Tibial artery (tissue), 4 donors: ENCODE measurements at regions not wholly inside any gene's neighbourhood (a gene's known extent, or its start where the extent isn't known, plus 50 kb on each side); places are given as distances from the start of the nearest gene placed in this dataset.

ENCODE experiments used
- DNase-seq, 2 donors: peaks; one replicate each; pipeline ENCODE4 v3.0.0-alpha.2; 2019
- H3K27ac ChIP-seq, 2 donors: fragments of 200-600 bp; sonication (generic) in 1 of 2; 1 replicate in 1 of 2; 2 replicates in 1 of 2; pipeline ENCODE4 v1.5.1; 2018 to 2019; ENCODE audit warnings: mild to moderate bottlenecking in 1 of 2
- H3K27me3 ChIP-seq, 2 donors: fragments of 200-600 bp; sonication (generic) in 1 of 2; one replicate each; pipeline versions ENCODE4 v1.5.1 to v1.6.0; 2016 to 2019
- H3K36me3 ChIP-seq, 3 donors: fragments of 200-600 bp; sonication (generic) in 2 of 3; one replicate each; pipeline ENCODE4 v1.5.1; 2016 to 2019; ENCODE audit warnings: mild to moderate bottlenecking in 2 of 3
- H3K4me1 ChIP-seq, 4 donors: fragments of 200-600 bp; sonication (generic) in 2 of 4; 1 replicate in 3 of 4; 2 replicates in 1 of 4; pipeline ENCODE4 v1.5.1; 2016 to 2019
- H3K4me3 ChIP-seq, 2 donors: fragments of 200-600 bp; sonication (generic) in 1 of 2; 1 replicate in 1 of 2; 2 replicates in 1 of 2; pipeline ENCODE4 v1.5.1; 2018 to 2019; ENCODE audit warnings: mild to moderate bottlenecking in 2 of 2
- H3K9me3 ChIP-seq, 3 donors: fragments of 200-600 bp; sonication (generic) in 1 of 3; one replicate each; pipeline ENCODE4 v1.5.1; 2016 to 2019
- intact Hi-C: fragments of 100-400 bp; cut with DNase I; formaldehyde crosslinking; loops from one replicate; pipeline ENCODE4 v1.15.0; 2023; ENCODE audit warnings: low total_unique reads
- TF ChIP-seq, protein P1 (sequence below), 2 experiments: fragments of 200-600 bp in 1 of 2; fragments of 450-650 bp in 1 of 2; IDR thresholded peaks; one replicate each; pipeline ENCODE4 v1.5.1; 2017 to 2019; ENCODE audit warnings: antibody characterized with exemption in 2 of 2, mild to moderate bottlenecking in 1 of 2, moderate library complexity in 1 of 2

DNA sequence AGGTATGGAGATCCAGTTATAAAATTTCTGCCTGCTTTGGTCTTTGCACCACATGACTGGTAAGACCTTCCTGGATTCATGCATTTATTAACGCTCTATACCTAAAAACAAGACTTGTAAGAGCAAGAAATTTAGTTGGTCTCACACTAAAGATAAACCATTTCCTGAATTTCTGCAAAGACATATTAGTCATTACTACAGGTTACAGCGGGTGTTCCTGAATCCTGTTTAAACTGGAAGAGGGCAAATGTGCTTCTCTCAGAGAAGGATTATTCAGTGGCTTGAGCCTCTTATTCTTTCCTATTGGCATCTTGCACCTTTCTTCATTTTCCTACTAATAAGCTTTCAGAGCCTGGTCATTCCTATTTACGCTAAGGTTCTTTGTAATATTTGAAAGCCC is 397.6 kb upstream of the TENM3 start:
- TF ChIP-seq, protein P1, sequence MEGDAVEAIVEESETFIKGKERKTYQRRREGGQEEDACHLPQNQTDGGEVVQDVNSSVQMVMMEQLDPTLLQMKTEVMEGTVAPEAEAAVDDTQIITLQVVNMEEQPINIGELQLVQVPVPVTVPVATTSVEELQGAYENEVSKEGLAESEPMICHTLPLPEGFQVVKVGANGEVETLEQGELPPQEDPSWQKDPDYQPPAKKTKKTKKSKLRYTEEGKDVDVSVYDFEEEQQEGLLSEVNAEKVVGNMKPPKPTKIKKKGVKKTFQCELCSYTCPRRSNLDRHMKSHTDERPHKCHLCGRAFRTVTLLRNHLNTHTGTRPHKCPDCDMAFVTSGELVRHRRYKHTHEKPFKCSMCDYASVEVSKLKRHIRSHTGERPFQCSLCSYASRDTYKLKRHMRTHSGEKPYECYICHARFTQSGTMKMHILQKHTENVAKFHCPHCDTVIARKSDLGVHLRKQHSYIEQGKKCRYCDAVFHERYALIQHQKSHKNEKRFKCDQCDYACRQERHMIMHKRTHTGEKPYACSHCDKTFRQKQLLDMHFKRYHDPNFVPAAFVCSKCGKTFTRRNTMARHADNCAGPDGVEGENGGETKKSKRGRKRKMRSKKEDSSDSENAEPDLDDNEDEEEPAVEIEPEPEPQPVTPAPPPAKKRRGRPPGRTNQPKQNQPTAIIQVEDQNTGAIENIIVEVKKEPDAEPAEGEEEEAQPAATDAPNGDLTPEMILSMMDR (IDR thresholded peaks at IDR 0.05), result no peak
- Histone ChIP-seq H3K4me3 (no peak overlapping the region), H3K4me1 (no peaks in the 10 kb centered on the region), H3K36me3 (no peaks in the 10 kb centered on the region), H3K27me3 (no peaks in the 10 kb centered on the region), H3K9me3 (no peaks in the 10 kb centered on the region), H3K27ac (no peak overlapping the region)
- DNase-seq, result no peak
- intact Hi-C loops, result no loop called here

DNA sequence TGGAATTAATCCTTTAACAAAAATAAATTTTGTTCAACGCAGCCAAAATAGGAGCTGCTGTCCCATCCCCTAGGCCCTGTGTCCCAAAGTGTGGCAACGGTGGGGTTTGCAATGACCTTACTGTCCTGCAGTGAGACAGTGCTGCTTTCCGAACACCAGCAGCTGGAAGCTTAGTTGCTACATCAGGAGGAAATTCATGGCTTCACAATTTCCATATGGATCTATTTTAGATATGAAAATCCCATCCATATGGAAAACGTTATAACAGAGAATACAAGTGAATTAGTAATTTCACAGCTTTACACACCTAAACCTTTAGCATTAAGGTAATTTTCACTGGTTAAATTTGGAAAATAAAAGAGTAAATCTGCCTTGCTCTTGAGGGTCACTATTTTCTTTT is 396.3 kb upstream of the TENM3 start:
- no peaks in the 10 kb centered on the region for H3K4me1 ChIP-seq
- no peak overlapping the region for H3K27ac ChIP-seq
- H3K4me3 ChIP-seq, result no peak overlapping the region
- no peaks in the 10 kb centered on the region for H3K36me3 ChIP-seq
- no peak for DNase-seq
- H3K9me3 ChIP-seq, result no peaks in the 10 kb centered on the region
- intact Hi-C loops, result no loop called here
- H3K27me3 ChIP-seq, result no peaks in the 10 kb centered on the region
- TF ChIP-seq, protein P1 (IDR thresholded peaks at IDR 0.05), result no peak

DNA sequence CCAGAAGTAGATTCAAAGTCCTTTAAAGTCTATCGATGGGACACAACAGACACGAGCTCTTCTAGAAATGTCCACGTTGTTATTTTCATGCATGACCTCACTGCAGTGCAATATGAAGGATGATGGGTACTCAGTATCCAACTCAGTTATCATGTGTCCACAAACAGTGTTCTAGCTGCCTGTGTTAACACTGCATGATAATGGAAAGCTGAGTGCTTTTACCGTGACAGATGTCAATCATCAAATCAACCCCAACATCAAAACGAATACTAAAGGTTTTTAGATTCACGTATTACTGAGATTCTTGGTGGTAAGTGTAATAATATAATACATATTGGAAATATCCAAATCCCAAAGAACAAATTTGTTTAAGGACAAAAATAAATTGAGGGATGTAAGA is 394.8 kb upstream of the TENM3 start:
- H3K36me3 ChIP-seq, result no peaks in the 10 kb centered on the region
- no peak for DNase-seq
- no peaks in the 10 kb centered on the region for H3K27me3 ChIP-seq
- H3K4me3 ChIP-seq, result no peak overlapping the region
- H3K9me3 ChIP-seq, result no peaks in the 10 kb centered on the region
- TF ChIP-seq, protein P1 (IDR thresholded peaks at IDR 0.05), result no peak
- intact Hi-C loops, result no loop called here
- no peak overlapping the region for H3K27ac ChIP-seq
- H3K4me1 ChIP-seq, result no peaks in the 10 kb centered on the region

DNA sequence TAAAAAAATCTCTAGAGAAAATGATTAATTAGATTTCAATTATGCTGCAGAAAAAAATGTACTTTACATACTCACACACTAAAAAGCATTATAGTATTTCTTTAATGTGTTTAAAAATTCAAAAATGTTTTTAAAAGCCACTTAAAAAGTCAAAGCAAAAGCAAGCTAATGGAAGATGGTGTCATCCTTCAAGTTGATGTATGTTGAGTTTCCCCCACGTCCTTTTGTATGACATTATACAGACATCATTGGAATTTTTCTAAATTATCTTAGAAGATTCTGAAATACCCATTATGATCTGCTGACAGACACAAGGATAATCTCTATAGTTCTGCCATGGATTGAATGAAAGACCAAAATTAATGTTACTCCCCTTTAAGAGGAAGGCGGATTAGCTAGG is 393.7 kb upstream of the TENM3 start:
- TF ChIP-seq, protein P1 (IDR thresholded peaks at IDR 0.05), result no peak
- intact Hi-C loops, result no loop called here

DNA sequence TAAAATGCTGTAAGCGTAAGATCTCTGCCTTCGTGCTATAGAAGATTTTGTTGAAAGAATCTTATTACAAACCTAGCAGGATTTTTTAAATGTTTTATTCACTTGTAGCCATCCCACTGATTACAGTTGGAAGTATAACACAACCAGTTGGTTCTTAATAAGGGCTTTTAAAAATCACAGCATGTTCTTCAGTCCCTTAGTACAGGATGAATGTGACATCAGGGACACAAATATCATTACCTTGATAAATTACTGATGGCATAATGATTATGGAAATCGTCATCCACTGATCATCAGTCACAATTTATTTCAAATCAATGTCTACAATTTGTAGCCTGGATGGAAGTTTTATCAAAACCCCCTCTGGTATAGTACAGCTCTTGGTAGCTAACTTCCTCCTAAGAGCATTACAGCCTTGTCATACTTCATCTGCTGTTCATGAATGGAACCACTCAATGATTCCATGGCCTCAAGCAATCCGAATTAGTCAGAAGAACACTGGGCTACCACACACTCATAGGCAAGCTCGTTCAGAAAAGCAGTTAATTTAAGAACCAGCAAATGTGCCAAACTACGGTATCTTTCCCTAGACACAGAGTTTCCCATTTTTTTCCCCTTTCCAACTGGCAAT is 389.2 kb upstream of the TENM3 start:
- intact Hi-C loops, result no loop called here
- no peaks in the 10 kb centered on the region for H3K9me3 ChIP-seq

More for the DNA sequence above, 393.7 kb upstream of the TENM3 start:
- Histone ChIP-seq H3K27ac (no peak overlapping the region), H3K4me1 (no peaks in the 10 kb centered on the region), H3K9me3 (no peaks in the 10 kb centered on the region), H3K4me3 (no peak overlapping the region), H3K36me3 (no peaks in the 10 kb centered on the region), H3K27me3 (no peaks in the 10 kb centered on the region)
- DNase-seq, result no peak

More for the DNA sequence above, 389.2 kb upstream of the TENM3 start:
- H3K27ac ChIP-seq, result no peak overlapping the region
- H3K4me1 ChIP-seq, result no peaks in the 10 kb centered on the region
- H3K27me3 ChIP-seq, result no peaks in the 10 kb centered on the region
- no peak for DNase-seq
- H3K36me3 ChIP-seq, result no peaks in the 10 kb centered on the region
- no peak overlapping the region for H3K4me3 ChIP-seq
- TF ChIP-seq, protein P1 (IDR thresholded peaks at IDR 0.05), result no peak
